HCT116 (cell line): ENCODE measurements at regions not wholly inside any gene's neighbourhood (a gene's known extent, or its start where the extent isn't known, plus 50 kb on each side); places are given as distances from the start of the nearest gene placed in this dataset.

Experiments
- ATAC-seq: fragments of 200-7000 bp; cut with Tn5 transposase; 2 replicates; pipeline ENCODE4 v1.9.1; 2020; ENCODE audit warnings: mild to moderate bottlenecking, moderate library complexity
- BruUV-seq: library from RNA; stranded (reverse); fragments of 400-500 nt; replicated peaks from 2 replicates; lab custom pipeline; 2021; lab: Mats Ljungman, UMichigan
- CTCF ChIA-PET: fragments of 300-600 bp; sonication (Branson Sonifier 250); formaldehyde crosslinking; loops from one replicate; lab custom pipeline; 2021; ENCODE audit warnings: antibody characterized with exemption; lab: Charles Lee
- POLR2A ChIA-PET: fragments of 300-600, 350-600 bp; sonication (Branson Sonifier 250); formaldehyde crosslinking; loops from one replicate; lab custom pipeline; 2021; ENCODE audit warnings: antibody characterized with exemption; lab: Charles Lee
- RAD21 ChIA-PET, 2 experiments: fragments of 300-600 bp; sonication (Branson Sonifier 250); formaldehyde crosslinking; loops; one replicate each; lab custom pipeline; 2023; ENCODE audit warnings: low total read pairs in 2 of 2; ENCODE audit not compliant: uncharacterized antibody in 2 of 2, unreplicated experiment in 2 of 2, low non-redundant PET in 1 of 2; lab: Charles Lee
- DNase-seq: peaks from one replicate; pipeline ENCODE4 v3.0.0-alpha.2; 2010; ENCODE audit warnings: low read depth, low spot score
- H2AFZ ChIP-seq: fragments of 200-600 bp; shearing (Covaris generic), sonication (generic); 2 replicates; pipeline ENCODE4 v1.6.1; 2017; ENCODE audit warnings: low read depth, mixed run types, mixed read lengths, antibody characterized with exemption, low read length; ENCODE audit not compliant: poor library complexity, severe bottlenecking
- H3K27ac ChIP-seq: 2 replicates; pipeline ENCODE4 v1.5.1; 2012; ENCODE audit warnings: low read depth, low read length
- H3K27me3 ChIP-seq: fragments of 200-600 bp; sonication (generic); 2 replicates; pipeline ENCODE4 v1.6.1; 2016; ENCODE audit warnings: mixed run types, low read length, mixed read lengths; ENCODE audit not compliant: insufficient read depth
- H3K36me3 ChIP-seq, 2 experiments: fragments of 200-500 bp in 1 of 2; fragments of 200-600 bp in 1 of 2; sonication (Bioruptor generic) in 1 of 2; sonication (generic) in 1 of 2; 2 replicates each; pipeline versions ENCODE4 v1.5.1 to v1.6.1; 2014 to 2016; ENCODE audit warnings: low read length in 2 of 2, inconsistent platforms in 1 of 2, mixed read lengths in 1 of 2, mixed run types in 1 of 2; ENCODE audit not compliant: insufficient read depth in 2 of 2, control insufficient read depth in 1 of 2
- H3K4me1 ChIP-seq, 2 experiments: fragments of 200-600 bp in 1 of 2; sonication (generic) in 1 of 2; 2 replicates each; pipeline versions ENCODE4 v1.5.1 to v1.6.1; 2012 to 2017; ENCODE audit warnings: low read length in 2 of 2, inconsistent platforms in 1 of 2, mild to moderate bottlenecking in 1 of 2, mixed read lengths in 1 of 2, mixed run types in 1 of 2, moderate library complexity in 1 of 2; ENCODE audit not compliant: insufficient read depth in 2 of 2, control insufficient read depth in 1 of 2
- H3K4me2 ChIP-seq: fragments of 200-600 bp; sonication (generic); 2 replicates; pipeline ENCODE4 v1.6.1; 2017; ENCODE audit warnings: mixed run types, low read length, mixed read lengths
- H3K4me3 ChIP-seq, 2 experiments: fragments of 200-600 bp in 1 of 2; sonication (generic) in 1 of 2; replicated peaks in 1 of 2; 2 replicates each; pipeline ENCODE4 v1.5.1; 2011 to 2016; ENCODE audit warnings: low read length in 2 of 2, control low read depth in 1 of 2, low read depth in 1 of 2, mild to moderate bottlenecking in 1 of 2, mixed read lengths in 1 of 2, mixed run types in 1 of 2
- H3K79me2 ChIP-seq: fragments of 200-600 bp; sonication (generic); 2 replicates; pipeline ENCODE4 v1.6.1; 2017; ENCODE audit warnings: mild to moderate bottlenecking, mixed run types, low read length, moderate library complexity, mixed read lengths; ENCODE audit not compliant: insufficient read depth
- H3K9ac ChIP-seq: fragments of 200-600 bp; sonication (generic); 2 replicates; pipeline ENCODE4 v1.6.1; 2016; ENCODE audit warnings: low read length, mixed read lengths
- H3K9me2 ChIP-seq: fragments of 200-600 bp; sonication (generic), shearing (Covaris generic); 2 replicates; pipeline ENCODE4 v1.6.1; 2017; ENCODE audit warnings: mixed run types, mild to moderate bottlenecking, moderate library complexity; ENCODE audit not compliant: insufficient read depth
- H3K9me3 ChIP-seq, 2 experiments: fragments of 200-500 bp in 1 of 2; fragments of 200-600 bp in 1 of 2; sonication (Bioruptor generic) in 1 of 2; sonication (generic) in 1 of 2; 2 replicates each; pipeline ENCODE4 v1.6.1; 2014 to 2017; ENCODE audit warnings: low read length in 2 of 2, mixed read lengths in 2 of 2, inconsistent platforms in 1 of 2, low read depth in 1 of 2, mild to moderate bottlenecking in 1 of 2, mixed run types in 1 of 2, moderate library complexity in 1 of 2; ENCODE audit not compliant: control insufficient read depth in 1 of 2, insufficient read depth in 1 of 2
- H4K20me1 ChIP-seq: fragments of 200-600 bp; sonication (generic), shearing (Covaris generic); 2 replicates; pipeline ENCODE4 v1.6.1; 2017; ENCODE audit warnings: mixed run types, mild to moderate bottlenecking, moderate library complexity; ENCODE audit not compliant: insufficient read depth
- ATF3 ChIP-seq: IDR thresholded peaks from 2 replicates; pipeline ENCODE4 v1.6.1; 2012
- CBX3 ChIP-seq: IDR thresholded peaks from 2 replicates; pipeline ENCODE4 v1.6.1; 2012; ENCODE audit warnings: low read depth
- CTCF ChIP-seq, 3 experiments: fragments of 200-600 bp in 1 of 3; sonication (generic) in 1 of 3; IDR thresholded peaks in 2 of 3; conservative IDR thresholded peaks in 1 of 3; 2 replicates each; pipeline ENCODE4 v1.5.1; 2012 to 2017; ENCODE audit warnings: low read depth in 2 of 3, low read length in 2 of 3, antibody characterized with exemption in 1 of 3, borderline replicate concordance in 1 of 3, control low read depth in 1 of 3, mild to moderate bottlenecking in 1 of 3, mixed read lengths in 1 of 3, mixed run types in 1 of 3, moderate library complexity in 1 of 3; ENCODE audit not compliant: insufficient read depth in 1 of 3
- EZH2 ChIP-seq: fragments of 200-600 bp; sonication (generic); IDR thresholded peaks from 2 replicates; pipeline ENCODE4 v1.6.1; 2017; ENCODE audit warnings: antibody characterized with exemption, mixed run types
- POLR2AphosphoS5 ChIP-seq: IDR thresholded peaks from 2 replicates; pipeline ENCODE4 v1.6.1; 2011; ENCODE audit warnings: mild to moderate bottlenecking, low read depth, low read length, moderate library complexity
- RAD21 ChIP-seq: IDR thresholded peaks from 2 replicates; pipeline ENCODE4 v1.6.1; 2012; ENCODE audit warnings: low read depth, mild to moderate bottlenecking
- REST ChIP-seq: IDR thresholded peaks from 2 replicates; pipeline ENCODE4 v1.6.1; 2012; ENCODE audit warnings: low read depth
- SIN3A ChIP-seq: IDR thresholded peaks from 2 replicates; pipeline ENCODE4 v1.6.1; 2012; ENCODE audit warnings: low read depth
- SP1 ChIP-seq: IDR thresholded peaks from 2 replicates; pipeline ENCODE4 v1.6.1; 2012; ENCODE audit warnings: low read depth
- SRF ChIP-seq: IDR thresholded peaks from 2 replicates; pipeline ENCODE4 v1.6.1; 2012; ENCODE audit warnings: low read depth
- ZFX ChIP-seq: fragments of 450-650 bp; IDR thresholded peaks from 2 replicates; pipeline ENCODE4 v1.6.1; 2017
- intact Hi-C: fragments of 100-400 bp; cut with micrococcal nuclease; formaldehyde crosslinking; loops from 2 replicates; pipeline ENCODE4 v1.10.0; 2022
- TF ChIP-seq, protein P1 (sequence below): IDR thresholded peaks from 2 replicates; pipeline ENCODE4 v1.6.1; 2012
- TF ChIP-seq, protein P2 (sequence below): IDR thresholded peaks from 2 replicates; pipeline ENCODE4 v1.6.1; 2011; ENCODE audit warnings: mild to moderate bottlenecking, low read length, moderate library complexity; ENCODE audit not compliant: insufficient replicate concordance; ENCODE audit errors: extremely low read depth

DNA sequence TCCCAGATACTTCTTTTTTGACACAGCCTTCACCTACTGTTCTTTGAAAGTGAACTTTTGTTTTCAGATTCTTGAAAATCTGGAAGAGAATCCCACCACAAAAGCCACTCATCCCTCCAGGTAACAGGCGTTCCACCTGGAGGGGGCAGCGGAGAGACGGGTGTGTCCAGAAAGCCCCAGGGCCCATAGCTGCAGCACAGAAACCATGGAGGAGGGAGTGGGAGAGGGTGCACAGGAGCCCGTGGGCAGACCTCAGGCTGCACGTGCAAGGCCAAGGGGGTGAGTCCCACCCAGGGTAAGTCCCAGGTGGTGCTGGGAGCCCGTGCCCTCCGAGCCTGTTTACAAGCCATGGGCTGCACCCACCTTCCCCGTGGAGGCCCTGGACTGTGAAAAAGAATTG is 86.5 kb downstream of the PSMG1 start:
- Histone ChIP-seq H2AFZ (no peak overlapping the region), H3K27me3 (no peaks in the 10 kb centered on the region), H3K9me3 (no peaks in the 10 kb centered on the region), H3K36me3 (no peaks in the 10 kb centered on the region), H4K20me1 (no peaks in the 10 kb centered on the region), H3K4me1 (no peaks in the 10 kb centered on the region), H3K79me2 (no peaks in the 10 kb centered on the region), H3K9ac (no peak overlapping the region), H3K27ac (no peak overlapping the region), H3K4me2 (no peak overlapping the region), H3K4me3 (no peak overlapping the region), H3K9me2 (no peaks in the 10 kb centered on the region)
- ATAC-seq (peak; percentile 63; the same call in 1 of the 2 replicates), DNase-seq (no peak)
- ChIA-PET CTCF (interaction anchor here (1.2 kb wide), 1 partner anchor 9 kb away, joined by 3 read pairs; no protein-coding TSS in a partner anchor), POLR2A (no interaction called here), RAD21 (no interaction called here)
- intact Hi-C loops = no loop called here
- BruUV-seq = no TSS peak
- 0 out of 2 replicates have a peak, but pooled peaks have one; percentile 14 for TF ChIP-seq RAD21
- peak in 2 of 3 experiments; percentile 52 to 56; a peak in 4 of 6 replicates for TF ChIP-seq CTCF (IDR thresholded peaks at IDR 0.05 in 2 of 3, conservative IDR thresholded peaks at IDR 0.05 in 1 of 3; ENCODE audit: borderline replicate concordance in 1 of 3, insufficient read depth in 1 of 3, low read depth in 2 of 3, low read length in 2 of 3)
- no peak for TF ChIP-seq SP1

DNA sequence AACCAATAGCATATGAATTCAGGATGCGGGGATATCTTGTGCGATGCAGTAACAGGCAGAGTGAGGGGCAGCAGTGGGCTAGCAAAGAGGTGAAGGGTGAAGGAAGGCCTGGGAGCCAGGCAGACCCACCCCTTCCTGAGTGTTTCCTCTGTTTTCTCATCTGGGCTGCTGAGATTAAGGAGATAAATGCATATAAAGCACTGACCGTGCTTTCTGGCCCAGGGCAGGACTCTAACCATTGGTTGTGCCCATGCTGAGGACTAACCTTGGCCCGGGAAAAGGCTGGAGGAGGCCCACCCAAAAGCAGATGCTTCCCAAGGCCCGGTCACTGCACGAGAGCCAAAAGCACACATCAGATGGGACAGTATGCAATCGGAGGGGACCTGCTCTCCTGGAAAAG is 87.6 kb downstream of the PSMG1 start:
- H3K27ac ChIP-seq = no peak overlapping the region
- CTCF ChIA-PET = no interaction called here
- no peaks in the 10 kb centered on the region for H3K9me3 ChIP-seq
- no peak overlapping the region for H3K9ac ChIP-seq
- DNase-seq = no peak
- intact Hi-C loops = no loop called here
- no peak for ATAC-seq
- H4K20me1 ChIP-seq = no peaks in the 10 kb centered on the region
- BruUV-seq = no TSS peak
- no peak overlapping the region for H2AFZ ChIP-seq
- TF ChIP-seq POLR2AphosphoS5 (no peak), ZFX (no peak), REST (no peak), EZH2 (no peak), SIN3A (no peak), CBX3 (no peak), SRF (no peak), ATF3 (no peak)
- TF ChIP-seq, protein P1, sequence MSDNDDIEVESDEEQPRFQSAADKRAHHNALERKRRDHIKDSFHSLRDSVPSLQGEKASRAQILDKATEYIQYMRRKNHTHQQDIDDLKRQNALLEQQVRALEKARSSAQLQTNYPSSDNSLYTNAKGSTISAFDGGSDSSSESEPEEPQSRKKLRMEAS = no peak
- TF ChIP-seq, protein P2, sequence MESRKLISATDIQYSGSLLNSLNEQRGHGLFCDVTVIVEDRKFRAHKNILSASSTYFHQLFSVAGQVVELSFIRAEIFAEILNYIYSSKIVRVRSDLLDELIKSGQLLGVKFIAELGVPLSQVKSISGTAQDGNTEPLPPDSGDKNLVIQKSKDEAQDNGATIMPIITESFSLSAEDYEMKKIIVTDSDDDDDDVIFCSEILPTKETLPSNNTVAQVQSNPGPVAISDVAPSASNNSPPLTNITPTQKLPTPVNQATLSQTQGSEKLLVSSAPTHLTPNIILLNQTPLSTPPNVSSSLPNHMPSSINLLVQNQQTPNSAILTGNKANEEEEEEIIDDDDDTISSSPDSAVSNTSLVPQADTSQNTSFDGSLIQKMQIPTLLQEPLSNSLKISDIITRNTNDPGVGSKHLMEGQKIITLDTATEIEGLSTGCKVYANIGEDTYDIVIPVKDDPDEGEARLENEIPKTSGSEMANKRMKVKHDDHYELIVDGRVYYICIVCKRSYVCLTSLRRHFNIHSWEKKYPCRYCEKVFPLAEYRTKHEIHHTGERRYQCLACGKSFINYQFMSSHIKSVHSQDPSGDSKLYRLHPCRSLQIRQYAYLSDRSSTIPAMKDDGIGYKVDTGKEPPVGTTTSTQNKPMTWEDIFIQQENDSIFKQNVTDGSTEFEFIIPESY = no peak
- TF ChIP-seq, all 23 proteins: peak for 0
- no peaks in the 10 kb centered on the region for H3K27me3 ChIP-seq
- POLR2A ChIA-PET = no interaction called here
- no peak overlapping the region for H3K4me3 ChIP-seq
- H3K4me1 ChIP-seq = no peaks in the 10 kb centered on the region
- H3K36me3 ChIP-seq = no peaks in the 10 kb centered on the region
- no peak overlapping the region for H3K4me2 ChIP-seq
- H3K79me2 ChIP-seq = no peaks in the 10 kb centered on the region
- RAD21 ChIA-PET = no interaction called here
- no peaks in the 10 kb centered on the region for H3K9me2 ChIP-seq
